CD14-positive monocyte (primary cell): ENCODE measurements at regions not wholly inside any gene's neighbourhood (a gene's known extent, or its start where the extent isn't known, plus 50 kb on each side); places are given as distances from the start of the nearest gene placed in this dataset.

ENCODE experiments used
- DNase-seq, 3 donors: peaks; one replicate each; pipeline ENCODE4 v3.0.0-alpha.2; 2011 to 2022
- H2AFZ ChIP-seq: 2 replicates; pipeline ENCODE4 v1.6.0; 2012; ENCODE audit warnings: mild to moderate bottlenecking, low read depth, low read length, inconsistent platforms; ENCODE audit not compliant: insufficient read depth, poor library complexity, severe bottlenecking
- H3K27ac ChIP-seq, 2 donors: 1 replicate in 1 of 2; 2 replicates in 1 of 2; pipeline ENCODE4 v1.5.1; 2012 to 2013; ENCODE audit warnings: low read length in 2 of 2, control low read depth in 1 of 2, inconsistent platforms in 1 of 2, low read depth in 1 of 2, mild to moderate bottlenecking in 1 of 2
- H3K27me3 ChIP-seq, 2 donors: one replicate each; pipeline versions ENCODE4 v1.6.0 to v1.6.1; 2011 to 2013; ENCODE audit warnings: low read length in 2 of 2; ENCODE audit not compliant: control insufficient read depth in 2 of 2, insufficient read depth in 2 of 2
- H3K36me3 ChIP-seq, 2 donors: replicated peaks in 1 of 2; 1 replicate in 1 of 2; 2 replicates in 1 of 2; pipeline versions ENCODE4 v1.5.1 to v1.6.1; 2012 to 2013; ENCODE audit warnings: low read length in 2 of 2, control low read depth in 1 of 2, inconsistent platforms in 1 of 2, mild to moderate bottlenecking in 1 of 2; ENCODE audit not compliant: insufficient read depth in 2 of 2, control insufficient read depth in 1 of 2
- H3K4me1 ChIP-seq, 2 donors: 1 replicate in 1 of 2; 2 replicates in 1 of 2; pipeline versions ENCODE4 v1.5.1 to v1.6.1; 2012 to 2013; ENCODE audit warnings: low read length in 2 of 2, control low read depth in 1 of 2, inconsistent platforms in 1 of 2, mild to moderate bottlenecking in 1 of 2, moderate library complexity in 1 of 2; ENCODE audit not compliant: insufficient read depth in 2 of 2, control insufficient read depth in 1 of 2
- H3K4me2 ChIP-seq: replicated peaks from 2 replicates; pipeline ENCODE3; 2012; ENCODE audit warnings: low read length, moderate library complexity, mild to moderate bottlenecking; ENCODE audit not compliant: poor library complexity, severe bottlenecking; ENCODE audit errors: extremely low read depth
- H3K4me3 ChIP-seq, 3 experiments: fragments of 200-600 bp in 1 of 3; sonication (generic) in 1 of 3; replicated peaks in 1 of 3; 1 replicate in 2 of 3; 2 replicates in 1 of 3; pipeline ENCODE4 v1.5.1; 2011 to 2013; ENCODE audit warnings: low read length in 3 of 3, mild to moderate bottlenecking in 3 of 3, control low read depth in 2 of 3, low read depth in 2 of 3, inconsistent platforms in 1 of 3, moderate library complexity in 1 of 3
- H3K79me2 ChIP-seq: 2 replicates; pipeline ENCODE4 v1.6.0; 2012; ENCODE audit warnings: mild to moderate bottlenecking, control low read depth, inconsistent platforms, low read length, moderate library complexity; ENCODE audit not compliant: insufficient read depth
- H3K9ac ChIP-seq: 2 replicates; pipeline ENCODE4 v1.6.0; 2017; ENCODE audit warnings: low read length, mild to moderate bottlenecking; ENCODE audit not compliant: insufficient read depth, poor library complexity, severe bottlenecking
- H3K9me3 ChIP-seq, 2 donors: replicated peaks in 1 of 2; 1 replicate in 1 of 2; 2 replicates in 1 of 2; pipeline versions ENCODE4 v1.5.1 to v1.6.1; 2012 to 2013; ENCODE audit warnings: low read length in 2 of 2, control low read depth in 1 of 2; ENCODE audit not compliant: control insufficient read depth in 1 of 2, insufficient read depth in 1 of 2
- H4K20me1 ChIP-seq: 2 replicates; pipeline ENCODE4 v1.6.0; 2012; ENCODE audit warnings: mild to moderate bottlenecking, low read length, control low read depth, moderate library complexity; ENCODE audit not compliant: insufficient read depth
- H3K27ac Mint-ChIP-seq, 7 donors: one replicate each; pipeline ENCODE4 v1.8.0; 2020; ENCODE audit warnings: mild to moderate bottlenecking in 7 of 7, mixed read lengths in 7 of 7, moderate library complexity in 6 of 7, inconsistent platforms in 2 of 7
- H3K27me3 Mint-ChIP-seq, 3 donors: one replicate each; pipeline ENCODE4 v1.8.0; 2021 to 2022; ENCODE audit warnings: low read depth in 3 of 3, mild to moderate bottlenecking in 3 of 3, mixed read lengths in 3 of 3, moderate library complexity in 3 of 3, inconsistent platforms in 1 of 3
- H3K36me3 Mint-ChIP-seq, 2 donors: one replicate each; pipeline ENCODE4 v1.8.0; 2020; ENCODE audit warnings: mixed read lengths in 2 of 2, inconsistent platforms in 1 of 2, mild to moderate bottlenecking in 1 of 2
- H3K4me1 Mint-ChIP-seq: one replicate; pipeline ENCODE4 v1.8.0; 2020; ENCODE audit warnings: mild to moderate bottlenecking, mixed read lengths
- H3K4me3 Mint-ChIP-seq, 2 donors: one replicate each; pipeline ENCODE4 v1.8.0; 2020; ENCODE audit warnings: mild to moderate bottlenecking in 2 of 2, mixed read lengths in 2 of 2, moderate library complexity in 1 of 2
- H3K9me3 Mint-ChIP-seq, 7 donors: one replicate each; pipeline ENCODE4 v1.8.0; 2020 to 2022; ENCODE audit warnings: mixed read lengths in 7 of 7, mild to moderate bottlenecking in 6 of 7, moderate library complexity in 6 of 7, inconsistent platforms in 2 of 7
- WGBS: methylation state at CpG from one replicate; pipeline ENCODE4 v1.1.5; 2013; ENCODE audit warnings: missing lambda C conversion rate; ENCODE audit not compliant: insufficient coverage; 5-methylcytosine and 5-hydroxymethylcytosine counted together
- intact Hi-C, 2 donors: fragments of 100-400 bp; cut with micrococcal nuclease; formaldehyde crosslinking; loops; one replicate each; pipeline versions ENCODE4 v1.15.0 to v1.15.1; 2023
- TF ChIP-seq, protein P1 (sequence below): fragments of 200-600 bp; IDR thresholded peaks from one replicate; pipeline ENCODE4 v1.8.0; 2022; ENCODE audit warnings: antibody characterized with exemption, mild to moderate bottlenecking

DNA sequence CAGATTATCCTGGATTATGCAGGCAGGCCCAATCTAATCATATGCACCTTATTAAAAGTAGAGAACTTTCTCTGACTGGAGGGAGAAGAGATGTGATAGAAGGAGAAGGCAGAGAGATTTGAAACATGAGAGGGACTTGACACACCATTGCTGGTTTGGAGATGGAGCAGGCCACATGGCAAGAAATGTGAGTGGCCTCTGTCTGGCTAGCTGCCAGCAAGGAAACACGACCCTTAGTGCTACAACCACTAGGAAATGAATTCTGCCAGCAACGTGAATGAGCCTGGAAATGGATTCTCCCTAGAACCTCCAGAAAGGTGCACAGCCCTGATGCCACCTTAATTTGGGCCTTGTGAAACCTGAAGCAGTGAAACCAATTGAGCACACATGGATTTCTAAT lies 79.5 kb upstream of the MBNL3 start:
- no peaks in the 10 kb centered on the region for H3K79me2 ChIP-seq
- H4K20me1 ChIP-seq: no peaks in the 10 kb centered on the region
- peaks cover 0 to 11% (median 0%) of the 10 kb centered on the region in 3 donors for H3K27me3 Mint-ChIP-seq
- intact Hi-C loops: no loop called here
- no peak overlapping the region for H3K4me3 Mint-ChIP-seq
- H3K36me3 ChIP-seq: no peaks in the 10 kb centered on the region
- 100% methylated on average over 1 of the region's 2 CpGs for WGBS
- no peaks in the 10 kb centered on the region for H3K9me3 ChIP-seq
- no peaks in the 10 kb centered on the region for H3K9me3 Mint-ChIP-seq
- no peaks in the 10 kb centered on the region for H3K36me3 Mint-ChIP-seq
- H3K4me1 Mint-ChIP-seq: no peaks in the 10 kb centered on the region
- no peak for DNase-seq
- H3K4me3 ChIP-seq: no peak overlapping the region
- peaks cover 0 to 10% of the 10 kb centered on the region in 2 donors for H3K27me3 ChIP-seq
- H3K27ac Mint-ChIP-seq: no peak overlapping the region
- TF ChIP-seq, protein P1, sequence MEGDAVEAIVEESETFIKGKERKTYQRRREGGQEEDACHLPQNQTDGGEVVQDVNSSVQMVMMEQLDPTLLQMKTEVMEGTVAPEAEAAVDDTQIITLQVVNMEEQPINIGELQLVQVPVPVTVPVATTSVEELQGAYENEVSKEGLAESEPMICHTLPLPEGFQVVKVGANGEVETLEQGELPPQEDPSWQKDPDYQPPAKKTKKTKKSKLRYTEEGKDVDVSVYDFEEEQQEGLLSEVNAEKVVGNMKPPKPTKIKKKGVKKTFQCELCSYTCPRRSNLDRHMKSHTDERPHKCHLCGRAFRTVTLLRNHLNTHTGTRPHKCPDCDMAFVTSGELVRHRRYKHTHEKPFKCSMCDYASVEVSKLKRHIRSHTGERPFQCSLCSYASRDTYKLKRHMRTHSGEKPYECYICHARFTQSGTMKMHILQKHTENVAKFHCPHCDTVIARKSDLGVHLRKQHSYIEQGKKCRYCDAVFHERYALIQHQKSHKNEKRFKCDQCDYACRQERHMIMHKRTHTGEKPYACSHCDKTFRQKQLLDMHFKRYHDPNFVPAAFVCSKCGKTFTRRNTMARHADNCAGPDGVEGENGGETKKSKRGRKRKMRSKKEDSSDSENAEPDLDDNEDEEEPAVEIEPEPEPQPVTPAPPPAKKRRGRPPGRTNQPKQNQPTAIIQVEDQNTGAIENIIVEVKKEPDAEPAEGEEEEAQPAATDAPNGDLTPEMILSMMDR: no peak
- H3K27ac ChIP-seq: no peak overlapping the region
- H3K4me1 ChIP-seq: no peaks in the 10 kb centered on the region
- no peak overlapping the region for H3K4me2 ChIP-seq
- H3K9ac ChIP-seq: no peak overlapping the region
- no peak overlapping the region for H2AFZ ChIP-seq

DNA sequence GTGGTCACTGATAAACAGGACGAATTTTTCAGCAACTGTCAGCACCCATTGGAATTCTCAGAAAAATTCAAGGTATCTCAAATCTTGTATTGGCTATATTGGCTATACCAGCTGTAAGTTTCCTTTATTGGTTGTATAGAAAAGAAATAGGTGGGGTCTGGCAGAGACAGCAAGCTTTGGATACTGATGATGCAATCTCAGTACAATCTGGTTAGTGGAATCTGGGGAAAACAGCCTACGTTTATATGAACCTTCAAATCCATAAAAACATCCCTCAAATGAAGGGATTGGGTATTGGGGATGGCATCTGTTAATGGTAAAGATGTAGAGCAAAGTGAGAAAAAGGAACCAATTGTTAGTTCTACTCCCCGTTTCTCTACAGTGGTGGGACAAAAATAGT lies 76.4 kb upstream of the MBNL3 start:
- WGBS: no CpG with 5 or more reads among the region's 3 CpGs

More for the DNA sequence above, 76.4 kb upstream of the MBNL3 start:
- Histone ChIP-seq H3K4me2 (no peak overlapping the region), H3K79me2 (no peaks in the 10 kb centered on the region), H3K9me3 (no peaks in the 10 kb centered on the region), H3K36me3 (no peaks in the 10 kb centered on the region), H3K4me1 (no peaks in the 10 kb centered on the region), H4K20me1 (no peaks in the 10 kb centered on the region), H2AFZ (no peak overlapping the region), H3K9ac (no peak overlapping the region), H3K27me3 (peaks cover 0 to 6% of the 10 kb centered on the region in 2 donors), H3K27ac (no peak overlapping the region), H3K4me3 (no peak overlapping the region)
- TF ChIP-seq, protein P1: no peak
- Mint-ChIP-seq H3K36me3 (no peaks in the 10 kb centered on the region), H3K27ac (no peak overlapping the region), H3K27me3 (peaks cover 0 to 12% (median 0%) of the 10 kb centered on the region in 3 donors), H3K9me3 (no peaks in the 10 kb centered on the region), H3K4me3 (no peak overlapping the region), H3K4me1 (no peaks in the 10 kb centered on the region)
- no peak for DNase-seq
- intact Hi-C loops: no loop called here
